PFSK-1 (cell line): ENCODE measurements at regions not wholly inside any gene's neighbourhood (a gene's known extent, or its start where the extent isn't known, plus 50 kb on each side); places are given as distances from the start of the nearest gene placed in this dataset.

ENCODE experiments used
- POLR2AphosphoS5 ChIP-seq: IDR thresholded peaks from 2 replicates; pipeline ENCODE4 v1.6.1; 2012; ENCODE audit warnings: low read depth, mild to moderate bottlenecking, control low read depth, low read length, moderate library complexity
- TAF1 ChIP-seq: IDR thresholded peaks from 2 replicates; pipeline ENCODE4 v1.6.1; 2012; ENCODE audit warnings: low read length, control low read depth, borderline replicate concordance; ENCODE audit not compliant: insufficient read depth

GRCh38 chr17:15893658-15894024 is 51.3 kb upstream of the ADORA2B start:
- TF ChIP-seq TAF1 (no peak), POLR2AphosphoS5 (no peak)
